ENCODE measurements at regions not wholly inside any gene's neighbourhood (a gene's known extent, or its start where the extent isn't known, plus 50 kb on each side); places are given as distances from the start of the nearest gene placed in this dataset.

DNA sequence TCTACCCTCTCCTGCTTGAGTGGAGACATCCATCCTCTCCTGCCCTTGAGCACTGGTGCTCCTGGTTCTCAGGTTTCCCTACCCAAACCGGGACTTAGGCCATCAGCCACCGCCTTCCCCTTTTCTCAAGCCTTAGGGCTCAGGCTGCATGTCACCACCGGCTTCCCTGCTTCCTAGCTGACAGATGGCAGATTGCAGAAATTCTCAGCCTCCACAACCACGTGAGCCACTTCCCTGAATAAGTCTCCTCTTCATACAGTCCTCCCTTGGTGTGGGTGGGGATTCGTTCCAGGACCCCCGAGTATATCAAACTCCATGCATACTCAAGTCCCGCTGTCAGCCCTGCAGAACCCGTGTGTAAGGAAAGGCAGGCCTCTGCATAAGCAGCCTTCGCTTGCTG is 203.5 kb upstream of the ZNF32 start:
- ChIA-PET CTCF (no interaction called here), POLR2A (no interaction called here)
- no peak for DNase-seq (ENCODE audit: low read depth in 1 of 2, low spot score in 1 of 2)
- H3K4me1 ChIP-seq = no peaks in the 10 kb centered on the region
- no peak for FAIRE-seq
- ATAC-seq = no peak
- H3K9me3 ChIP-seq = no peaks in the 10 kb centered on the region; the same call in 2 of the 3 replicates
- 36% methylated on average over 8 of the region's 9 CpGs for WGBS (ENCODE audit: missing lambda C conversion rate)
- no peak overlapping the region for H3K4me2 ChIP-seq
- H3K4me3 ChIP-seq = no peak overlapping the region
- H3K27ac ChIP-seq = no peak overlapping the region
- no peak for TF ChIP-seq ESRRA (IDR thresholded peaks at IDR 0.05; ENCODE audit: borderline replicate concordance, low read length)
- no peak for TF ChIP-seq EHF (CRISPR knock-in tag; IDR thresholded peaks at IDR 0.05)
- TF ChIP-seq CBX2 (IDR thresholded peaks at IDR 0.05; ENCODE audit: borderline replicate concordance, low read depth) = no peak
- no peak for TF ChIP-seq CBX8 (IDR thresholded peaks at IDR 0.05)
- no peak for TF ChIP-seq ZNF302 (CRISPR knock-in tag; IDR thresholded peaks at IDR 0.05)
- no peak for TF ChIP-seq RCOR1 (IDR thresholded peaks at IDR 0.05; ENCODE audit: low read depth, low read length)
- TF ChIP-seq HDAC2 (IDR thresholded peaks at IDR 0.05) = no peak
- TF ChIP-seq NR3C1 (IDR thresholded peaks at IDR 0.05) = no peak
- no peak for TF ChIP-seq EP300 (IDR thresholded peaks at IDR 0.05)

DNA sequence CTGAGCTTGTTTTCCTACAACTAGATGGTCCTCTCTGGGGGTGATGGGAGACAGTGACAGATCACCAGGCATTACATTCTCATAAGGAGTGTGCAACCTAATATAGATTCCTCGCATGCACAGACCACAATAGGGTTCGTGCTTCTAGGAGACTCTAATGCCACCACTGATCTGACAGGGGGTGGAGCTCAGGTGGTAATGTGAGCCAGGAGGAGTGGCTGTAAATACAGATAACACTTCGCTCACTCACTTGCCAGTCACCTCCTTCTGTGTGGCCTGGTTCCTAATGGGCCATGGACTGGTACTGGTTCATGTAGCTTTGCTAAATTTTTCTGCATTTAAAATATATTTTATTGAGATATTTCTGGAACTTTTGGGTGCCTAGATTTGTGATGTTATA is 202.3 kb upstream of the ZNF32 start:
- no peak overlapping the region for H3K4me3 ChIP-seq
- FAIRE-seq = no peak
- CTCF ChIA-PET = no interaction called here

DNA sequence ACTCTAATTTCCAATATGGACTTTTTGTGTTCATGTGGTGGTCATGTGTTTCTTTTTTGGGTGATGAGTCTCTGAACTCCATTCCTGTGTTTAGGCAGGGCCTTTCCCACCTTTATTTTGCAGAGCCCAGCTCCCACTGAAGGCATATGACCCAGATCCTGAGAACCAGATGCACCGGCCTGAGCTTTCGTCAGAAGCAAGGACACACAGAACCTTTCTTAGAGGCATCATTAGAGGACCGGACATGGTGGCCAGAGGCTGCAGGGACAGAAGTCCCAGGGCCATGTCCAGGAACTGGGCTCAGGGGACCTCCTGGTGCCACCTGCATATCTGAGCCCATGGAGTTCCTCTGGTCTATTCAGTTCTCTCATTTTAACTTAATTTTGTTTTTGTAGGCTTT is 200.9 kb upstream of the ZNF32 start:
- ChIA-PET CTCF (no interaction called here), POLR2A (no interaction called here)
- FAIRE-seq (no peak), DNase-seq (ENCODE audit: low read depth in 1 of 2, low spot score in 1 of 2) (no peak), ATAC-seq (no peak)
- no peak for TF ChIP-seq PHF8 (IDR thresholded peaks at IDR 0.05; ENCODE audit: borderline replicate concordance, low read depth)
- TF ChIP-seq JUNB (IDR thresholded peaks at IDR 0.05) = no peak
- no peak for TF ChIP-seq ZFP36 (IDR thresholded peaks at IDR 0.05; ENCODE audit: borderline replicate concordance, partially characterized antibody)
- TF ChIP-seq ZSCAN20 (CRISPR knock-in tag; IDR thresholded peaks at IDR 0.05) = no peak
- TF ChIP-seq FOSB (CRISPR knock-in tag; IDR thresholded peaks at IDR 0.05) = no peak
- TF ChIP-seq HOXA7 (CRISPR knock-in tag; IDR thresholded peaks at IDR 0.05) = no peak
- TF ChIP-seq, protein P1, sequence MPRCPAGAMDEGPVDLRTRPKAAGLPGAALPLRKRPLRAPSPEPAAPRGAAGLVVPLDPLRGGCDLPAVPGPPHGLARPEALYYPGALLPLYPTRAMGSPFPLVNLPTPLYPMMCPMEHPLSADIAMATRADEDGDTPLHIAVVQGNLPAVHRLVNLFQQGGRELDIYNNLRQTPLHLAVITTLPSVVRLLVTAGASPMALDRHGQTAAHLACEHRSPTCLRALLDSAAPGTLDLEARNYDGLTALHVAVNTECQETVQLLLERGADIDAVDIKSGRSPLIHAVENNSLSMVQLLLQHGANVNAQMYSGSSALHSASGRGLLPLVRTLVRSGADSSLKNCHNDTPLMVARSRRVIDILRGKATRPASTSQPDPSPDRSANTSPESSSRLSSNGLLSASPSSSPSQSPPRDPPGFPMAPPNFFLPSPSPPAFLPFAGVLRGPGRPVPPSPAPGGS (IDR thresholded peaks at IDR 0.05) = no peak
- TF ChIP-seq, protein P2, sequence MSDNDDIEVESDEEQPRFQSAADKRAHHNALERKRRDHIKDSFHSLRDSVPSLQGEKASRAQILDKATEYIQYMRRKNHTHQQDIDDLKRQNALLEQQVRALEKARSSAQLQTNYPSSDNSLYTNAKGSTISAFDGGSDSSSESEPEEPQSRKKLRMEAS (IDR thresholded peaks at IDR 0.05) = no peak
- TF ChIP-seq HOXB13 (CRISPR knock-in tag; IDR thresholded peaks at IDR 0.05; ENCODE audit: low read depth) = no peak
- TF ChIP-seq KDM5A (IDR thresholded peaks at IDR 0.05) = no peak
- WGBS (ENCODE audit: missing lambda C conversion rate) = 55% methylated on average over 3 of the region's 3 CpGs
- Histone ChIP-seq H3K4me2 (no peak overlapping the region), H3K4me1 (no peaks in the 10 kb centered on the region), H3K4me3 (no peak overlapping the region), H3K9me3 (no peaks in the 10 kb centered on the region), H3K27ac (no peak overlapping the region)

More for the DNA sequence above, 202.3 kb upstream of the ZNF32 start:
- Histone ChIP-seq H3K4me1 (no peaks in the 10 kb centered on the region), H3K27ac (no peak overlapping the region), H3K4me2 (no peak overlapping the region), H3K9me3 (no peaks in the 10 kb centered on the region; the same call in 2 of the 3 replicates)
- POLR2A ChIA-PET = no interaction called here
- DNase-seq (ENCODE audit: low read depth in 1 of 2, low spot score in 1 of 2) (no peak), ATAC-seq (no peak)
- TF ChIP-seq RAD21 (conservative IDR thresholded peaks at IDR 0.05 in 1 of 2, IDR thresholded peaks at IDR 0.05 in 1 of 2) (no peak), NR3C1 (IDR thresholded peaks at IDR 0.05) (no peak), EP300 (IDR thresholded peaks at IDR 0.05) (no peak), FOSL2 (IDR thresholded peaks at IDR 0.05) (no peak), FOSL2 (CRISPR knock-in tag; IDR thresholded peaks at IDR 0.05) (no peak), RCOR1 (IDR thresholded peaks at IDR 0.05; ENCODE audit: low read depth, low read length) (no peak), HOXB5 (CRISPR knock-in tag; IDR thresholded peaks at IDR 0.05) (no peak), BHLHE40 (IDR thresholded peaks at IDR 0.05; ENCODE audit: low read depth, low read length) (no peak), MAZ (IDR thresholded peaks at IDR 0.05; ENCODE audit: borderline replicate concordance, low read depth, low read length) (no peak), TP53 (CRISPR knock-in tag; IDR thresholded peaks at IDR 0.05) (no peak), MYC (IDR thresholded peaks at IDR 0.05; ENCODE audit: borderline replicate concordance, low read length) (no peak), HEYL (CRISPR knock-in tag; IDR thresholded peaks at IDR 0.05) (no peak)
- TF ChIP-seq, protein P3, sequence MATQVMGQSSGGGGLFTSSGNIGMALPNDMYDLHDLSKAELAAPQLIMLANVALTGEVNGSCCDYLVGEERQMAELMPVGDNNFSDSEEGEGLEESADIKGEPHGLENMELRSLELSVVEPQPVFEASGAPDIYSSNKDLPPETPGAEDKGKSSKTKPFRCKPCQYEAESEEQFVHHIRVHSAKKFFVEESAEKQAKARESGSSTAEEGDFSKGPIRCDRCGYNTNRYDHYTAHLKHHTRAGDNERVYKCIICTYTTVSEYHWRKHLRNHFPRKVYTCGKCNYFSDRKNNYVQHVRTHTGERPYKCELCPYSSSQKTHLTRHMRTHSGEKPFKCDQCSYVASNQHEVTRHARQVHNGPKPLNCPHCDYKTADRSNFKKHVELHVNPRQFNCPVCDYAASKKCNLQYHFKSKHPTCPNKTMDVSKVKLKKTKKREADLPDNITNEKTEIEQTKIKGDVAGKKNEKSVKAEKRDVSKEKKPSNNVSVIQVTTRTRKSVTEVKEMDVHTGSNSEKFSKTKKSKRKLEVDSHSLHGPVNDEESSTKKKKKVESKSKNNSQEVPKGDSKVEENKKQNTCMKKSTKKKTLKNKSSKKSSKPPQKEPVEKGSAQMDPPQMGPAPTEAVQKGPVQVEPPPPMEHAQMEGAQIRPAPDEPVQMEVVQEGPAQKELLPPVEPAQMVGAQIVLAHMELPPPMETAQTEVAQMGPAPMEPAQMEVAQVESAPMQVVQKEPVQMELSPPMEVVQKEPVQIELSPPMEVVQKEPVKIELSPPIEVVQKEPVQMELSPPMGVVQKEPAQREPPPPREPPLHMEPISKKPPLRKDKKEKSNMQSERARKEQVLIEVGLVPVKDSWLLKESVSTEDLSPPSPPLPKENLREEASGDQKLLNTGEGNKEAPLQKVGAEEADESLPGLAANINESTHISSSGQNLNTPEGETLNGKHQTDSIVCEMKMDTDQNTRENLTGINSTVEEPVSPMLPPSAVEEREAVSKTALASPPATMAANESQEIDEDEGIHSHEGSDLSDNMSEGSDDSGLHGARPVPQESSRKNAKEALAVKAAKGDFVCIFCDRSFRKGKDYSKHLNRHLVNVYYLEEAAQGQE (IDR thresholded peaks at IDR 0.05) = no peak
- TF ChIP-seq, protein P4, sequence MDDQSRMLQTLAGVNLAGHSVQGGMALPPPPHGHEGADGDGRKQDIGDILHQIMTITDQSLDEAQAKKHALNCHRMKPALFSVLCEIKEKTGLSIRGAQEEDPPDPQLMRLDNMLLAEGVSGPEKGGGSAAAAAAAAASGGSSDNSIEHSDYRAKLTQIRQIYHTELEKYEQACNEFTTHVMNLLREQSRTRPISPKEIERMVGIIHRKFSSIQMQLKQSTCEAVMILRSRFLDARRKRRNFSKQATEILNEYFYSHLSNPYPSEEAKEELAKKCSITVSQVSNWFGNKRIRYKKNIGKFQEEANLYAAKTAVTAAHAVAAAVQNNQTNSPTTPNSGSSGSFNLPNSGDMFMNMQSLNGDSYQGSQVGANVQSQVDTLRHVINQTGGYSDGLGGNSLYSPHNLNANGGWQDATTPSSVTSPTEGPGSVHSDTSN (IDR thresholded peaks at IDR 0.05) = no peak
- 23% methylated on average over 3 of the region's 3 CpGs for WGBS (ENCODE audit: missing lambda C conversion rate)
